Progenitor cell of endocrine pancreas (in vitro differentiated cells): ENCODE measurements at regions not wholly inside any gene's neighbourhood (a gene's known extent, or its start where the extent isn't known, plus 50 kb on each side); places are given as distances from the start of the nearest gene placed in this dataset.

Experiments used
- DNase-seq: peaks from one replicate; pipeline ENCODE4 v3.0.0; 2021; ENCODE audit warnings: low spot score; ENCODE audit not compliant: unreplicated experiment
- H3K27ac Mint-ChIP-seq: 2 replicates; pipeline ENCODE4 v1.8.0; 2021; ENCODE audit warnings: mild to moderate bottlenecking, moderate library complexity, mixed read lengths
- H3K27me3 Mint-ChIP-seq: 2 replicates; pipeline ENCODE4 v1.8.0; 2021; ENCODE audit warnings: mixed read lengths
- H3K36me3 Mint-ChIP-seq: 2 replicates; pipeline ENCODE4 v1.8.0; 2022; ENCODE audit warnings: mixed read lengths; ENCODE audit not compliant: insufficient read depth
- H3K4me1 Mint-ChIP-seq: 2 replicates; pipeline ENCODE4 v1.8.0; 2021; ENCODE audit warnings: low read depth, mixed read lengths
- H3K4me3 Mint-ChIP-seq: 2 replicates; pipeline ENCODE4 v1.8.0; 2021; ENCODE audit warnings: low read depth, mild to moderate bottlenecking, moderate library complexity, mixed read lengths
- H3K9me3 Mint-ChIP-seq: 2 replicates; pipeline ENCODE4 v1.8.0; 2021; ENCODE audit warnings: low read depth, mixed read lengths
- CTCF ChIP-seq: fragments of 200-600 bp; sonication (generic); IDR thresholded peaks from one replicate; pipeline ENCODE4 v1.5.0; 2021; ENCODE audit warnings: antibody characterized with exemption, mild to moderate bottlenecking; ENCODE audit not compliant: unreplicated experiment

GRCh38 chr15:97567411-97567810 lies 393.1 kb upstream of the ARRDC4 start:
- Mint-ChIP-seq H3K4me3 (no peak overlapping the region), H3K9me3 (peaks cover 4% of the 10 kb centered on the region)
- no peak for TF ChIP-seq CTCF

GRCh38 chr15:97576929-97577645 lies 383.4 kb upstream of the ARRDC4 start:
- H3K4me3 Mint-ChIP-seq: no peak overlapping the region
- H3K9me3 Mint-ChIP-seq: peaks cover 6% of the 10 kb centered on the region
- TF ChIP-seq CTCF: no peak
- peaks cover 10% of the 10 kb centered on the region for H3K27me3 Mint-ChIP-seq
- no peak for DNase-seq
- H3K4me1 Mint-ChIP-seq: no peaks in the 10 kb centered on the region
- H3K36me3 Mint-ChIP-seq: no peaks in the 10 kb centered on the region
- no peak overlapping the region for H3K27ac Mint-ChIP-seq

More at GRCh38 chr15:97567411-97567810, 393.1 kb upstream of the ARRDC4 start:
- no peak for DNase-seq
- Mint-ChIP-seq H3K27ac (no peak overlapping the region), H3K36me3 (peaks cover 2% of the 10 kb centered on the region), H3K27me3 (peaks cover 4% of the 10 kb centered on the region), H3K4me1 (no peaks in the 10 kb centered on the region)

- no peak for TF ChIP-seq CTCF
- no peak for DNase-seq
- no peak overlapping the region for H3K4me3 Mint-ChIP-seq
- no peaks in the 10 kb centered on the region for H3K4me1 Mint-ChIP-seq
- peaks cover 20% of the 10 kb centered on the region for H3K9me3 Mint-ChIP-seq
- H3K27ac Mint-ChIP-seq: no peak overlapping the region
- H3K36me3 Mint-ChIP-seq: no peaks in the 10 kb centered on the region
- H3K27me3 Mint-ChIP-seq: peaks cover 7% of the 10 kb centered on the region
Measured at GRCh38 chr15:97585408-97585807, 375.1 kb upstream of the ARRDC4 start.

- peaks cover 2% of the 10 kb centered on the region for H3K4me1 Mint-ChIP-seq
- H3K27ac Mint-ChIP-seq: no peak overlapping the region
- H3K9me3 Mint-ChIP-seq: no peaks in the 10 kb centered on the region
- H3K27me3 Mint-ChIP-seq: peaks cover 4% of the 10 kb centered on the region
- no peak for DNase-seq
- H3K4me3 Mint-ChIP-seq: no peak overlapping the region
- TF ChIP-seq CTCF: no peak
- no peaks in the 10 kb centered on the region for H3K36me3 Mint-ChIP-seq
Measured at GRCh38 chr15:97592778-97593177, 367.7 kb upstream of the ARRDC4 start.

- no peak for TF ChIP-seq CTCF
- peaks cover 9% of the 10 kb centered on the region for H3K27me3 Mint-ChIP-seq
- H3K9me3 Mint-ChIP-seq: no peaks in the 10 kb centered on the region
- H3K36me3 Mint-ChIP-seq: no peaks in the 10 kb centered on the region
- DNase-seq: no peak
- no peak overlapping the region for H3K27ac Mint-ChIP-seq
- no peak overlapping the region for H3K4me3 Mint-ChIP-seq
- peaks cover 2% of the 10 kb centered on the region for H3K4me1 Mint-ChIP-seq
Measured at GRCh38 chr15:97597801-97598200, 362.7 kb upstream of the ARRDC4 start.
